Activated CD4-positive, CD25-positive, alpha-beta regulatory T cell treated with anti-CD3 and anti-CD28 coated beads, Interleukin-2, amount 50 U/mL, for 72 hours (primary cell): ENCODE measurements at regions not wholly inside any gene's neighbourhood (a gene's known extent, or its start where the extent isn't known, plus 50 kb on each side); places are given as distances from the start of the nearest gene placed in this dataset.
"Not testable (repeated sequence)": the region's sequence is repeated elsewhere in the genome, so short reads cannot be mapped to it uniquely, and the experiment has no call there.

Experiments used
- DNase-seq: peaks from one replicate; pipeline ENCODE4 v3.0.0; 2021

DNA sequence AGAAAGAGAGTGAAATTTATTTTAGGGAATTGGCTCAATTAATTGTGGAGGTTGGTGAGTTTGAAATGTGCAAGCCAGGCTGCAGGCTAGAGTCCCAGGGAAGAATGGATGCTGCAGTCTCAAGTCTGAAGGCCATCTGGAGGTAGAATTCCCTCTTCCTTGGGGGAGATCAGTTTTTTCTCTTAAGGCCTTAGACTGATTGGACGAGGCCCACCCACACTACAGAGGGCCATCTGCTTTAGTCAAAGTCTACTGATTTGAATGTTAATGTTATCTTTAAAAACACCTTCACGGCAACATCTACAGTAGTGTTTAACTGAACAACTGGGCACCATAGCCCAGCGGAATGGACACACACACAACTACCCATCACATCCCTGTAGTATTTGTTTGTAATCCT lies 245.9 kb upstream of the IRF2BP2 start:
- DNase-seq, result no peak

DNA sequence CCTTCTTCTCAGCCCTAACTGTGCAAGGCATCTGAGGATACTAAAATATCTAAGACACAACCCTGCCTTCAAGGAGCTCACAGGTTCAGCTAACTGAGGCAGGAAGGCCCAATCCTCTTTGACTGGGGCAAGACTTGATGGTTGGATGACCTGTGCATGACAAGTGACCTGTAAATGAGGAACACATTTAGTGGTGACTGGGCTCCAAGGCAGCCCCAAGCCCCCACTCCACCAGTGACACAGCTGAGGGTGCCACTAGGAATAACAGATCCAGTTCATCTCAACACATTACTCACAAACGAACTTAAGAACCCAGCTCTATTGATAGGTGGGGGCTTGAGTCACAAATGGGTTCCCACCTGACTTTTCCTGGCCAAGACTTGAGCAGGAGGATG lies 244.7 kb upstream of the IRF2BP2 start:
- DNase-seq, result no peak

DNA sequence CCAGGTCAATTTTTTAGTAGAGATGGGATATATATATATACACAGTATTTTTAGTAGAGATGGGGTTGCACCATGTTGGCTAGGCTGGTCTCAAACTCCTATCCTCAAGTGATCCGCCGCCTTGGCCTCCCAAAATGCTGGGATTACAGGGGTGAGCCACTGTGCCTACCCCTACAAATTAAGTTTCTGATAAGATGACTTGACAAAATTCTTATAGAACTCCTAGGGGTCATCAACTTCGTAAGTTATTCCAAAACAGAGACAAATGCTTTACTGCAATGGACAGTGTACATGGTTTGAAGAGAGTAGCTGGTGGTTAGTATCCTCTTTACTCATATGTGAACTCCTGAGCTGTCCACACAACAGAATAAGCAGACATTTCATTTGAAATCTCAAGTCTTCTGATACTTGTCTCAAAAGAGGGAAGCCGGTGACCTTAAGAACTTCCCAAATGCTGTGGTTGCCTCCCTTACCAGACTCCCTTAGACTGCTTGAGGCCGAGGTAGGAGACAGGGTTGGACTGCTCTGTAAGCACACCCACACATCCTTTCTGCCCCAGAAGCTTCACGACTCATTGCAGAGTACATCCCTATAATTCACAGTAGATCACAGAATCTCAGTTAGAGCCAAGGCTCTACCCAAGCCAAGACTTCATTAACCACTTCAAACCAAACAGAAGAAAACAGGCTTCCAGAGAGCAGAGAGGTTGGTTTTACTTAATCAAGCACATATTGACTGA lies 244.1 kb upstream of the IRF2BP2 start:
- DNase-seq, result no peak

DNA sequence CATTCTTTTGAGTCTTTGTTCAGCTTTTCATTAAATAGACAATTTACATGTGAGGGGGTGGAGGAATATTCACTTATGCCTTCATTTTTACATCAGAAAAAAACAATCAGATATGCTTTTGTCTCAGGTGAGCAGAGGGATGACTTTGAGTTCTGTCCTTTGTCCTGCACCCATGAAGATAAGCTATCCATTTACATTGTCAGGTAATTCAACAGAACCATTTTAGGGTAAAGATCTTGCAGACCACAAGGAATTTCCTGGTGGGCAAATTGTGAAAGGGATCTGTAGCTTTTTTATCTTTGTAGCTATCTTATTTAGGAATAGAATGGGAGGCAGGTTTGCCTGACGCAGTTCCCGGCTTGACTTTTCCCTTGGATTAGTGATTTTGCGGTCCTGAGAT lies 242.7 kb upstream of the IRF2BP2 start:
- no peak for DNase-seq

DNA sequence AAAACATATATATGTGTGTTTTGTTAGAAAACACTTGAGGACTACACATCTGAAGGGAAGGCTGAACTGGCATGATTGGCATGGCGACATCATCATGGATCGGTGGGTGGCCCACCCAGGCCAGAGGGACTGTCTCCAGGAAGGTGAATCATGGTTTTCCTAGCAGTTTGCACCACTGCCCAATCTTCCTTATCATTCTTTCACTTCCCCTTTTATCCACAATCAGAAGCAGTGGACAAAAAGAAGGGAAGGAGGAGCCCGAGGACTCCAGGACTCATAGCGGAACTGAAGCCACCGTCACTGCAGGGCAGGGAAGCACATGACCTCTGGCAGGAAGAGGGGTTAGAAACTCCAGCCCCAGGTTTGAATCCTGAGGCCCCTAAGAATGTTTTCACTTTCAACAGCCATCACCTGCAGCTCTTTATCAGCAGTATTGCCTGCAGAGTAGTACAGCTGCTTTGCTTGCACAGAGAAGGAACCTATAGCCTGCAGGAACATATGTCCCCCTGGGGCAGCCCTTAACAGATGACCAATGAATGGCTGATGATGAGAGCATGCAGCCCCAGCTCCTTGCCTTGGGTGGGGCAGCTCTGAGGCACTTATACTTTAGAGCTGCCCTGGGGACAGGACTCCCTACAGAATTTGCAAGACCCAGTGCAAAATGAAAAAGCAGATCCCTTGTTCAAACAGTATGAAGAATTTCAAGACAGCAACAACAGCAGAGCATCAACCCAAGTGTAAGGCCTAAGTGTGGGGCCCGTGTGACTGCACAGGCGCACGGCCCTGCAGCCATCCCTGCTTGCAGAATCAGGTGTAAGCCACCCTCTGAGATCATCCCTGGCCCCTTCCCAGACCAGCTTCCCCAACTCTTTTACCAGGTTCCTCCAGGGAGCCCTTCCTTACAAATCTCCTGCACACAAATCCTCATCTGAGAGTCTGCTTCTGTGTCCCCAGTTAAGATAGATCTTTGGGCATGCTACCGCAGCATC lies 241.8 kb upstream of the IRF2BP2 start:
- DNase-seq, result no peak

DNA sequence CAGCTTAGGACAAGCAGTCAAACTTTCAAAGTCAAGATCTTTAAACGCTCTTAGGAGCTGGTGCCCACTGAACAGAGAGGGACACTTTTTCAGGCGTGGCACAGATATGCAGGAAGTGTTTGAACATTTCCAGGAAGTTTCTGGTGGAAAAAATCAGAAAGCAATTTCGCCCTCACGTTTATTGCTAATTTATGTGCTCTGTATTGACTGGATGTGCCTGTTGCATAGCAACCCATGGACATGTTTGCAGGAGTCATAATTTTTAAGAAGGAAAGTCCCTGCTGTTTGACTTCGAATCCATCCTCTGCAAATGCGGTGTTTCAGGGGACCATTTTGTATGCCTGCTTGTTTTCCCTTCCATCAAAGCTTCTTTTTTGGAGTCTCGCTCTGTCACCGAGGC lies 239.9 kb upstream of the IRF2BP2 start:
- no peak for DNase-seq

DNA sequence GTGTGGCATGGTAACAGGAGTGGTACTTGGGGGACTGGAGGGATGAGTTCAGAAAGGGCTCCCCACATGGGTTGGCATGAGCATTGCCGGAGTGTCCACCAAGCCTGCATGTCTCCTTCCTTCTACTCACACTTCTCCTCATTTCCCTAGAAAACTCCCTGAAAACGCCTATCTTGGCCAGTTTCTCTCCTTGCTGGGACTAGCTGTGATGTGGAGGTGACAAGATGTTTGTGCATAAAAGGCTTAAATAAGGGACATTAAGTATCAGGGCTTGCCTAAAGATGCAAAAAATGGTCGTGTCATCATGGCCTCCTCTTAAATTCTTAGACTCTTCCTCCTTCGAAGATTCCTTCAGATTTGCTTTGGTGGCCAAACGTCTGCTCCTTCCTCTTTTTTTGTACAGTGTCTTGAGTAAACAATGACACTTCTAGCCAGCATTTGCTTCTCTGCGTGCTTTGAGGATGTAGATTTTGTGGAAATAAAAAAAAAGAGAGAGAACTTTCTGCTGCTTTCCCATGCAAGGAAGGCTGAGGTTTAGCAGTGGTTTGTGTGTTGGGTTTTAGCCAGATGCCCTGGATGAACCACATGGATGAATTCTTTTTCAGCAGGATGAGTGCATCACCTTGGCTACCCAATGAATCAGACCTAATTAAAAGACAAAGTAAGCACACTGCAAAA lies 239.1 kb upstream of the IRF2BP2 start:
- no peak for DNase-seq

DNA sequence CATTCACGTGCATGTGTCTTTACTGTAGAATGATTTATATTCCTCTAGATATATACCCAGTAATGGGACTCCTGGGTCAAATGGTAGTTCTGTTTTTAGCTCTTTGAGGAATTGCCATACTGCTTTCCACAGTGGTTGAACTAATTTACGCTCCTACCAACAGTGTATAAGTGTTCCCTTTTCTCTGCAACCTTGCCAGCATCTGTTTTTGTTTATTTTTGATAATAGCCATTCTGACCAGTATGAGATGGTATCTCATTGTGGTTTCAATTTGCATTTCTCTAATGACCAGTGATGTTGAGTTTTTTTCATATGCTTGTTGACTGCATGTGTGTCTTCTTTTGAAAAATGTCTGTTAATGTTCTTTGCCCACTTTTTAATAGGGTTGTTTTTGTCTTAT lies 236.8 kb upstream of the IRF2BP2 start:
- not testable (repeated sequence) for DNase-seq

DNA sequence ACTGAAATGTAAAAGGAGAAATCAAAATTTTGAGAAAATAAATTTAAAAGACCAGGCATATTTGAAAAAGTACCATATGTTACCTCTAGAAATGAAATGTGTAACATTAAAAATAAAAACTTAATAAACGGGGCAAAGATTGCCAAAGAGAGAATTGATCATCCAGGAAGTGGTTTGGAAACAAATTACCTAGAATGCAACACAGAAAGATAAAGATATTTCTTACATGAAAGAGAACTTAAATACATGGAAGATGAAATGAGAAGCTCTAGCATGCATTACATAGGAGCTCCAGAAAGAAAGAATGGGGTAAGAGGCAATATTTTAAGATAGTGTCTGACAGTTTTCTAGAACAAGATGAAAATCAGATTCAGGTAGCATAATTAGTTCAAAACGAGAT lies 235.9 kb upstream of the IRF2BP2 start:
- no peak for DNase-seq

DNA sequence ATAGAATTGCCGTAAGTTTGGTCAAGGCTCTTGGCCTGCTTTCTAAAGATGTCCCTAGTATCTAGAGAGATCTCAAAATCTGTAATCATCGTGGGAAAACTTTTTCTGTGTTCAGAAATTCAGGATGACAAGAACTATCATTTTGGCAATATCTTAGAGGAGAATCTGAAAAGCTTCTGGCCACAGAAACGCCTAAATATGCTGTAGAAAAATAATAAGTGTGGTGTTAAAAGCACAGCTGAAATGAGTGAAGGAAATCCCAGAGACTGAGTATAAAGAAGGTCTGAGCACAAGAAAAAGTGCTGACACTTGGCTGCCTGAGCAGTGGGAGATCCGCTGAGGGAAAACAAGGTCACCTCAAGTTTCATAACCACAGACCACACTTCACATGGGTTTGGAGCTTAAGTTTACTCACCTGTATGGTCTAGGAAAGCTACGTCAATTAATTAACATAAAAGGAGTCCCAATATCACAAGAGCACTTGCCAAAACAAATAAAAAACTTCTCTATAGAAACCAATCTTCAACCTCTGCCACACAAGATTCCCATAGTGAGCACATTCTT lies 235.2 kb upstream of the IRF2BP2 start:
- no peak for DNase-seq

DNA sequence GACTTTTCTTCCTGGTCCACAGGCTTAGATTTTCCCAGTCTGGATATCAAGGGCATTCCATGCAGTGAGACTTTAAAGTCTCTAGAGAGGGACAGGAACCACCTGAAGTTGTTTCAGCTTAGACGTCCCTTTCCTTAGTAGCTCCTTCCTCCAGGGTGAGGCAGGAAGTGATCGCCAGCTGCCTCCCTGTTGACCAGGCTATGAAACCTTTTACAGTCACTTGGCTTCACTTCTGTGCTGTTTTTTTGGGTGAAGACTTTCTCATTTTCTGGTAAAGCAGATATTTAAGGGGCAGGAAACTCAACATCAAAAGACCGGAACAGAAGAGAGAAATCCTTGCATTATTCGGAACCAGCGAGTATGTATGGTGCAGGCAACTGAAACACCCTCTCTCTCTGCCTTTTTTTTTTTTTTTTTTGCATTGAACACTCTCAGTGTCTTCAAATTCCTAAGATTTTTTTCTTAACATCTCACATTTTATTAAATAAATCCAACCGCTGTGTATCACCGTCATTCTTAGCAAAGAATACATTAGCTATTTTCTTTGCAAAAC lies 234.6 kb upstream of the IRF2BP2 start:
- DNase-seq, result no peak

DNA sequence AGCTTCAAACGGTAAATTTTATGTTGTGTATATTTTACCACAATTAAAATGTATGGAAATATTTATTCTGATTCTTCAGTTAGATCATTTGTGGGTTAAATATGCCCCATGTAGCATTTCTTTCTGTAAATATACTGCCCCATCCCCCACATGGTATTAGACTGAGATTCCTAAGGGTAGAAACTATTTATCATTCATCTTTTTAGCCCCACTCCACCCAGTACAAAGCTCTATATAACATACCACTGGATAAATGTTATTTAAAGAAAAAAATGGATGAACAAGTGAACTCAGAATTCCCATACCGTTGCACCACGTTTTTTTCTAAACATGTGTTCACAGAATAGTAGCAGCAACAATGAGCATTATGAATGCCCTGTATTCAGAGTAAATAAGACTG lies 234.0 kb upstream of the IRF2BP2 start:
- no peak for DNase-seq

DNA sequence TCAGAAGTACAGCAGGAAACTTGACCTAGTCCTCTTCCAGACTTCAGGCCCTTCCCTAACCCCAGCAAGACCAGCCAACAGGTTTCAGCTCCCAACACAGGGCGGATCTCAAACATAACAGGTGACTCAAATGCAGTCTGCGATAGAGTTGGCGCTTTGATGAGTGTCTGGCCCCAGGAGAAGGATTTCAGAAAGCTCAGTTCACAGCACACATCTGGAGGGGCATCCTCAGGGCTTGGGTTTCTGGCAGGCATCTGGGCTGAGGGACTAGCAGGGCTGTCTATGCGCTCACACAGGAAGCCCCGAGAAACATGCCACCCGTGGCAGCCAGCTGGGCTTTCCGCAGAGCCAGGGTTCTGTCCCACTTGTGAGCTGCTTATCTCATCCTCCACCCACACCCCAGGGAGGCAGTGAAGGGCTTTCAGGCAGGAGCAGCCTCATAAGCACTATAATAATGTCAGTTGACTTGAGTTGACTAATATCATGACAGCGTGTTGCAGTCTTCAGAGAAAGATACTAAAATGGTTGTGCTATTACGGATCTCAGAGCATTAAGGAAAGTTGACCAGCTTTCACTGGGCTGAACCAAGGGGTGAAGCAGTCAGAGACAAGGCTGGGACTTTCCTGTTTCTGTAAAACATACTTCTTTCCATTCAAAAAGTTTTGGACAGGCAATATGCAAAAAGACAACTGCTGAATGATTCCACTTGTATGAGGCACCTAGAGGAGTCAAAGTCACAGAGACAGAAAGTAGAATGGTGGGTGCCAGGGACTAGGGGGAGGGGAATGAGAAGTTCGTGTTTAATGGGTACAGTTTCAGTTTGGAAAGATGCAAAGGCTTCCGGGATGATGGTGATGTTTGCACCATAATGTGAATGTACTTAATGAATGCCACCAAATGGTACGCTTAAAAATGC lies 233.0 kb upstream of the IRF2BP2 start:
- DNase-seq, result peak; percentile 57

DNA sequence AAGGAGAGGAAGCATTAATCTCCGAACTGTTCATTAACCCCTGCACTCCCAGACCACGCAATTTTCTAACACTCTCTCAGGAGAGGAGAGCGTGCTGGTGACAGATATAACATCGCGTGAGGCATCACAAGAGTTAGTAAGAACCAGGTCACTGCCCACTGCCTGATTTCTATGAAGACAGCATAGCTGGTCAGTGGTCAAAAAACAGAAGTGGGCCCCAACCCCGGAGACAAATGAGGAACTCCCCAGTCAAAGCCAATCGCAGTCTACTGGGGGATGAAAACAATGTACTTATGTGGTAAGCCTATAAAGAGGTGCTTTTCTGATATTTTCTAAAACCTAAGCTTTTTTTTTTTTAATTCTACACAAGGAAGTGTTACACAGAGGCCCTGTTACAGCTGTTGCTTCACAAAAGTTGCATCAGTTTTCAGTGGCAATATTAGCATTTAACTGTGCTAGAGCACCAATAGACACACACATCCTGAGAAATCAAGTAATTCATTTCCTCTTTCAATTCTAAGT lies 231.8 kb upstream of the IRF2BP2 start:
- no peak for DNase-seq

DNA sequence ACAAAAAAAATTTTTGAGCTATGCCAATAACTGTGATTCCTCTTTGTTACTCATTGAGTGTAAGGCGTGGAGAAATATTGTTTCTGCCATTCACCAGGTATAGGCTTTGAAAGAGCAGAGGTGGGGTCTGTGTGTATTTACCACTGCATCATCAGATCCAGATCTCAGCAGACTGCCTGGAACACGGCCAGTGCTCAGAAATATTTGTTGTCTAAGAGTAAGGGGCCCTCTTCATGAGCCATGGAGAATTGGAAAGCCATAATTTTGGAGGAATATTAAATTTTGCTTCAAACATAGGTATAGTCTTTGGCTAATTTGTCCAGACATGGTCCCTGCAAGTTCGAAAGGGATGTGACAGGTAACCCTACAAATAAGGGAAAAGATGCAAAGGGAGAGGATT lies 231.3 kb upstream of the IRF2BP2 start:
- DNase-seq, result no peak

DNA sequence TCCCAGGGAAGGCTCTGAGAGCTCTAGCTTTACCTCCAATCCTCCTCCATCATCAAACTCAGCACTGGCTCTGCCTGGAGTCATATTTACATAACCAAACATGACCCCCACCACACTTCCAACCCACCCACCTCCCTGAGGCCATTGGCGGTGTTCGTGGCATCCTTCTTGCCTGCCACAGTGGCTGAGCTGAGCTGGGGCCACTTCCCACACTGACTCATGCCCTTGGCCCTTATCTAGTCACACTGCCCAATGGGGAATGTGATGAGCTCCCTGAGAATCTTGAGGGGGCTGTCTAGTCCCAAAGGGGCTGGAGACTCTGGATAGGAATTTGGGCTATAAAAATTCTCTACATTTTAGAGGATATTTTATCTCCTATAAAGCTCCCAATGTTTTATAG lies 230.9 kb upstream of the IRF2BP2 start:
- DNase-seq, result no peak

DNA sequence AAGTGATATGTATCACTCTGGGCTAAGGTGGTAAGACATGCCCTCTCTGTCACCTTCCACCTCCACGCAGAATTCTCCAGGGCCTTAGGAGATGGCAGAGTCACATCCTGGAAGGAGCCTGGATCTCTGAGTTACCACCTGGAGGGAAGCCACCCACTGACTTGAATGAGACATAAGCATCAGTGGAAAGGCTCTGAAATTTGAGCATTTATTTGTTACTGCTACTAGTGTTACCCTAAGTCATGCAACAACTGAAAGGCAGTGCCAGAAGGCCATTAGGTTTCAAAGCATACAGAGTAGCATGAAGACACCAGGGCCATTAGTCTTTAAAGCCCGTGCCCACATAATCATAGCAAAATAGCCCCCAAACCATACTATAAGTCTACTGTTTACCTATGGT lies 230.3 kb upstream of the IRF2BP2 start:
- no peak for DNase-seq

DNA sequence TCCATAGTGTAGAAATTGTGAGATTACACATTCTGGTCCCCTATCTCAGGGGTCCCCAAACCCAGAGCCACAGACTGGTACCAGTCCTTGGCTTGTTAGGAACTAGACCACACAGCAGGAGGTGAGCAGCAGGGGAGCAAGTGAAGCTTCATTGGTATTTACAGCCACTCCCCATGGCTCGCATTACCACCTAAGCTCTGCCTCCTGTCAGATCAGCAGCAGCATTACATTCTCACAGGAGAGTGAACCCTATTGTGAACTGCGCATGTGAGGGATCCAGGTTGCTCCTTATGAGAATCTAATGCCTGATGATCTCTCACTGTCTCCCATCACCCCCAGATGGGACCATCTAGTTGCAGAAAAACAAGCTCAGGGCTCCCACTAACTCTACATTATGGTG lies 229.7 kb upstream of the IRF2BP2 start:
- DNase-seq, result no peak

DNA sequence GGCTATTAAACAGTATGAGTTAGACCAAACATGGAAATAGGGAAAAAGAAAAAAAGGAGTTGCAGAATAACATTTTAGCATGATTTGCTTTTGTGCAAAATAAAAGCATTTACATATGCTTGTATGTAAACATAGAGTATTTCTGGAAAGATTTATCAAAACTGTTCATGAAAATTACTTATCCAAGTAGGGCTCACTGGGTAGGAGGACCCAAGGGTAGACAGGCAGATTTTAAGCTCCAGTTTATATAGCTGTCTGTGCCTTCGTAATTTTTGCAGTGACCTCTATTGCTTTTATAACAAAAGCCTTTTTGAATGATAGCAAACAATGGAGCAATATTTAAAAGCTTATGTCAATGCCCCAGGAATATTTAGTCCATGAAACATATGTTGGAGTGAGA lies 228.8 kb upstream of the IRF2BP2 start:
- DNase-seq, result no peak

DNA sequence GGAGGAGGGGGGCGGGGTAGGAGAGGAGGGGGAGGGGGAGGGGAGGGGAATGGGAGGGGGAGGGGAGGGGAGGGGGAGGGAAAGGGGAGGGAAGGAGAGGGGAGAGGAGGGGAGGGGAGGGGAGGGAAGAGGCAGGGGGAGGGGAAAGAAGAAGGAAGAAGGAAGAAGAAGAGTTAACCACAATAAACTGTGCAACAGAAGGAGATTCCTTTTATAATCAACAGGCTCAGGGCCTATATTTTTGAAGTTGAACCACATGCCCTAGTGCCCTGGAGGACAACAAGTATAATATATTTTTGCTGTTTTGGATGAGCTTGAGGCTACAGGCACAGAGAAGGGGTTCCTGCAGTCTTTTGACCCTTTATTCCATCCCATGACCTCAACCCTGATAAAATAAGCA lies 228.2 kb upstream of the IRF2BP2 start:
- no peak for DNase-seq

DNA sequence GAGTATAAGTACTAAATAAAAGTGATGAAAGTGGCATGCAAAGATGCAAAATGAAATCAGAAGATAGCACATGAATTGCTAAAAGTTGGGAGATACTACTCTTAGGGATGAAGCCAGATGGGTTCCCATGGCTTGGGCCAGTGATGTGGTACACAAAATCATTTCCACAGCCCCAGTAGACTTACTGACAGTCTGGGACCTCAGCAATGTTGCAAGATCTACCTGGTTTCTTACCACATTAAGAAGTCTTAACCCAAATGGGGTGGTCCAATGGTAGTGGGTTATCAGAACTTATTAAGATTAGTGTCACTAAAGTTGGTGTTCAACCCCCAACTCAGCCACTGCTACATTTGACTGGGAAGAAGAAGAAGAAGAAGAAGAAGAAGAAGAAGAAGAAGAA lies 227.7 kb upstream of the IRF2BP2 start:
- no peak for DNase-seq
